ENCODE measurements at regions not wholly inside any gene's neighbourhood (a gene's known extent, or its start where the extent isn't known, plus 50 kb on each side); places are given as distances from the start of the nearest gene placed in this dataset.

- peak; percentile 71 for DNase-seq
Observed at GRCh38 chr20:39795401-39796272, 833.5 kb downstream of the DHX35 start.

GRCh38 chr20:39792334-39792733 lies 830.2 kb downstream of the DHX35 start:
- DNase-seq, result no peak

GRCh38 chr20:39789411-39789810 lies 827.3 kb downstream of the DHX35 start:
- DNase-seq, result no peak

- no peak for DNase-seq
Observed at GRCh38 chr20:39785252-39785917, 823.2 kb downstream of the DHX35 start.

GRCh38 chr20:39784693-39785092 lies 822.5 kb downstream of the DHX35 start:
- no peak for DNase-seq

GRCh38 chr20:39778847-39779604 lies 816.9 kb downstream of the DHX35 start:
- no peak for DNase-seq

GRCh38 chr20:39778431-39778830 lies 816.3 kb downstream of the DHX35 start:
- no peak for DNase-seq

GRCh38 chr20:39777610-39778009 lies 815.5 kb downstream of the DHX35 start:
- DNase-seq, result peak; percentile 12

- peak; percentile 15 for DNase-seq
Observed at GRCh38 chr20:39775110-39775509, 813.0 kb downstream of the DHX35 start.

GRCh38 chr20:39773380-39774000 lies 811.3 kb downstream of the DHX35 start:
- no peak for DNase-seq

GRCh38 chr20:39767352-39767751 lies 805.2 kb downstream of the DHX35 start:
- DNase-seq, result no peak

- no peak for DNase-seq
Observed at GRCh38 chr20:39766333-39766732, 804.2 kb downstream of the DHX35 start.

- no peak for DNase-seq
Observed at GRCh38 chr20:39762716-39763115, 800.6 kb downstream of the DHX35 start.

- peak; percentile 23 for DNase-seq
Observed at GRCh38 chr20:39758876-39759275, 796.7 kb downstream of the DHX35 start.

GRCh38 chr20:39756828-39757227 lies 794.7 kb downstream of the DHX35 start:
- DNase-seq, result no peak

- DNase-seq, result no peak
Observed at GRCh38 chr20:39756369-39756768, 794.2 kb downstream of the DHX35 start.

- DNase-seq, result no peak
Observed at GRCh38 chr20:39752262-39752876, 790.2 kb downstream of the DHX35 start.

GRCh38 chr20:39751557-39752137 lies 789.5 kb downstream of the DHX35 start:
- DNase-seq, result no peak

- DNase-seq, result no peak
Observed at GRCh38 chr20:39745380-39745779, 783.2 kb downstream of the DHX35 start.

- no peak for DNase-seq
Observed at GRCh38 chr20:39738651-39739050, 776.5 kb downstream of the DHX35 start.

- DNase-seq, result no peak
Observed at GRCh38 chr20:39736434-39737327, 774.5 kb downstream of the DHX35 start.

Data from MV-4-11 (cell line).